Astrocyte (in vitro differentiated cells and primary cell): ENCODE measurements at regions not wholly inside any gene's neighbourhood (a gene's known extent, or its start where the extent isn't known, plus 50 kb on each side); places are given as distances from the start of the nearest gene placed in this dataset.

Source experiments
- CTCF ChIP-seq: IDR thresholded peaks from 2 replicates; pipeline ENCODE4 v1.5.1; 2011; ENCODE audit warnings: low read depth, mild to moderate bottlenecking, inconsistent platforms, low read length, moderate library complexity; ENCODE audit not compliant: insufficient read depth
- EZH2 ChIP-seq: IDR thresholded peaks from 2 replicates; pipeline ENCODE4 v1.6.1; 2012; ENCODE audit warnings: mild to moderate bottlenecking, low read length, inconsistent platforms; ENCODE audit not compliant: insufficient read depth

GRCh38 chr3:78129707-78130106, 1089.8 kb downstream of the ROBO2 start:
- TF ChIP-seq CTCF: no peak
- TF ChIP-seq EZH2: no peak
